Liver (tissue), 8 donors: ENCODE measurements at regions not wholly inside any gene's neighbourhood (a gene's known extent, or its start where the extent isn't known, plus 50 kb on each side); places are given as distances from the start of the nearest gene placed in this dataset.

ENCODE experiments used
- DNase-seq: peaks from one replicate; pipeline ENCODE4 v3.0.0-alpha.2; 2017; ENCODE audit warnings: low spot score
- H3K27ac ChIP-seq, 2 donors: one replicate each; pipeline ENCODE4 v1.7.0; 2013; ENCODE audit warnings: inconsistent platforms in 2 of 2, low read length in 2 of 2, control low read depth in 1 of 2, low read depth in 1 of 2, mild to moderate bottlenecking in 1 of 2
- H3K27me3 ChIP-seq, 4 donors: one replicate each; pipeline versions ENCODE4 v1.6.1 to v1.7.0; 2013; ENCODE audit warnings: low read length in 3 of 4, inconsistent platforms in 1 of 4, mild to moderate bottlenecking in 1 of 4, moderate library complexity in 1 of 4; ENCODE audit not compliant: control insufficient read depth in 4 of 4, insufficient read depth in 4 of 4
- H3K36me3 ChIP-seq, 4 donors: one replicate each; pipeline versions ENCODE4 v1.6.1 to v1.7.0; 2013; ENCODE audit warnings: low read length in 3 of 4, mild to moderate bottlenecking in 3 of 4, low read depth in 1 of 4, moderate library complexity in 1 of 4; ENCODE audit not compliant: control insufficient read depth in 4 of 4, insufficient read depth in 3 of 4
- H3K4me1 ChIP-seq, 4 donors: one replicate each; pipeline versions ENCODE4 v1.6.1 to v1.7.0; 2013; ENCODE audit warnings: low read length in 3 of 4, mild to moderate bottlenecking in 3 of 4, moderate library complexity in 1 of 4; ENCODE audit not compliant: control insufficient read depth in 4 of 4, insufficient read depth in 4 of 4
- H3K4me3 ChIP-seq, 3 donors: one replicate each; pipeline versions ENCODE4 v1.6.1 to v1.7.0; 2013; ENCODE audit warnings: low read length in 3 of 3, control low read depth in 1 of 3, low read depth in 1 of 3, mild to moderate bottlenecking in 1 of 3
- H3K9ac ChIP-seq, 2 donors: one replicate each; pipeline ENCODE4 v1.7.0; 2013; ENCODE audit warnings: low read length in 2 of 2, mild to moderate bottlenecking in 2 of 2, moderate library complexity in 2 of 2, control low read depth in 1 of 2, low read depth in 1 of 2
- H3K9me3 ChIP-seq, 4 donors: one replicate each; pipeline versions ENCODE4 v1.6.1 to v1.7.0; 2013; ENCODE audit warnings: low read length in 3 of 4; ENCODE audit not compliant: control insufficient read depth in 4 of 4
- ATF3 ChIP-seq: IDR thresholded peaks from 2 replicates; pipeline ENCODE4 v1.6.1; 2016; ENCODE audit warnings: antibody characterized with exemption
- EGR1 ChIP-seq, 2 donors: IDR thresholded peaks; 2 replicates each; pipeline ENCODE4 v1.6.1; 2016 to 2018; ENCODE audit warnings: antibody characterized with exemption in 2 of 2, low read depth in 2 of 2
- FOXA1 ChIP-seq: IDR thresholded peaks from 2 replicates; pipeline ENCODE4 v1.6.1; 2016; ENCODE audit warnings: antibody characterized with exemption
- FOXA2 ChIP-seq: IDR thresholded peaks from 2 replicates; pipeline ENCODE4 v1.6.1; 2016; ENCODE audit warnings: antibody characterized with exemption
- GABPA ChIP-seq, 2 donors: IDR thresholded peaks in 1 of 2; conservative IDR thresholded peaks in 1 of 2; 2 replicates each; pipeline ENCODE4 v1.6.1; 2016; ENCODE audit warnings: antibody characterized with exemption in 2 of 2, mild to moderate bottlenecking in 1 of 2, moderate library complexity in 1 of 2
- HNF4A ChIP-seq, 2 donors: conservative IDR thresholded peaks; 2 replicates each; pipeline ENCODE4 v1.6.1; 2016; ENCODE audit warnings: antibody characterized with exemption in 2 of 2, mild to moderate bottlenecking in 2 of 2
- HNF4G ChIP-seq: IDR thresholded peaks from 2 replicates; pipeline ENCODE4 v1.6.1; 2016; ENCODE audit warnings: antibody characterized with exemption
- JUND ChIP-seq, 2 donors: IDR thresholded peaks; 2 replicates each; pipeline ENCODE4 v1.6.1; 2016; ENCODE audit warnings: antibody characterized with exemption in 2 of 2
- NR2F2 ChIP-seq: IDR thresholded peaks from 2 replicates; pipeline ENCODE4 v1.6.1; 2016; ENCODE audit warnings: antibody characterized with exemption
- RAD21 ChIP-seq, 2 donors: IDR thresholded peaks; 2 replicates each; pipeline ENCODE4 v1.6.1; 2016; ENCODE audit warnings: antibody characterized with exemption in 2 of 2, mild to moderate bottlenecking in 2 of 2
- RXRA ChIP-seq, 2 donors: IDR thresholded peaks; 2 replicates each; pipeline ENCODE4 v1.6.1; 2017 to 2018; ENCODE audit warnings: antibody characterized with exemption in 2 of 2, mild to moderate bottlenecking in 1 of 2
- SP1 ChIP-seq: IDR thresholded peaks from 2 replicates; pipeline ENCODE4 v1.6.1; 2018; ENCODE audit warnings: antibody characterized with exemption, mild to moderate bottlenecking
- TAF1 ChIP-seq: conservative IDR thresholded peaks from 2 replicates; pipeline ENCODE4 v1.6.1; 2016; ENCODE audit warnings: antibody characterized with exemption, mild to moderate bottlenecking
- YY1 ChIP-seq: IDR thresholded peaks from 2 replicates; pipeline ENCODE4 v1.6.1; 2016; ENCODE audit warnings: antibody characterized with exemption, mild to moderate bottlenecking
- WGBS: extraction: QIAGEN DNeasy Blood & Tissue Kit; methylation state at CpG from one replicate; pipeline ENCODE4 v1.1.7; 2013; 5-methylcytosine and 5-hydroxymethylcytosine counted together
- TF ChIP-seq, protein P1 (sequence below): IDR thresholded peaks from 2 replicates; pipeline ENCODE4 v1.6.1; 2016; ENCODE audit warnings: antibody characterized with exemption
- TF ChIP-seq, protein P2 (sequence below): IDR thresholded peaks from 2 replicates; pipeline ENCODE4 v1.6.1; 2016; ENCODE audit warnings: antibody characterized with exemption, mild to moderate bottlenecking
- TF ChIP-seq, protein P3 (sequence below): fragments of 150-350 bp; IDR thresholded peaks from 2 replicates; pipeline ENCODE4 v1.5.1; 2017; ENCODE audit warnings: improper control_type of control experiment, low read depth, low read length; ENCODE audit not compliant: missing input control
- donor health status: healthy.
- donor health status: healthy.
- donor health status: healthy.
- donor health status: healthy.
- donor health status: healthy.

DNA sequence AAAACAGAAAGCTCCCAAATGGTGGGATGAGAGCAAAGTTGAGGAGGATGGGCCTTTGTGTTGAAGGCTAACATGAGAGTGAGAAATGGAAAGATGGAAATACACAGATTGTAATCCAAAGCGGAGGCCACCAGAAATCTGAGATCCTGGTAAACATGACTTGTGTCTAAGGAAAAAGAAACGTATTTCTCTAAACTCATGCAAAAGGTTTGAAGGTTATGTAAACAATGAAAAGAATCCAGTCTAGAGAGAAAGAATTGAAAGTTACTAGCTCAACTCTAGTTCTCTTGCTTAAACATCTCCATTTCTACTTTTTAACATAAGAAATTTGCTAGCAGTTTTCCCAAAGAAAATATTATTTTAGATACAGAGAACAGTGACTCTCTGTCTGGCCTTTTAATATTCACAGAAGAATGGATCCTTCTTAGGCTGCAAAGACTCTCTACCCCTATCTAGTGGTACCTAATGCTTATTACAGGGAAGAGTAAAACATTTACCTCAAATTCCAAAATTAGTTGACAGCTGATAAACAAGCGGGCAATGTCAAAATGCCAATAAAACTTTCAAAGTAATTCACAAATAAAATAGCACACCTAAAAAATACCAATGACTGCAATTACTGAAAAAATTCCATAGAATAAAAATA, 75.8 kb upstream of the SOX5 start:
- 36% methylated on average over 3 of the region's 3 CpGs for WGBS
- Histone ChIP-seq H3K4me3 (no peak overlapping the region), H3K4me1 (peaks cover 1 to 27% (median 7%) of the 10 kb centered on the region in 4 donors), H3K9me3 (no peaks in the 10 kb centered on the region), H3K27me3 (no peaks in the 10 kb centered on the region), H3K9ac (no peak overlapping the region), H3K27ac (no peak overlapping the region), H3K36me3 (no peaks in the 10 kb centered on the region)
- TF ChIP-seq GABPA (IDR thresholded peaks at IDR 0.05 in 1 of 2, conservative IDR thresholded peaks at IDR 0.05 in 1 of 2): no peak
- TF ChIP-seq NR2F2: no peak
- TF ChIP-seq YY1: no peak
- TF ChIP-seq, protein P1, sequence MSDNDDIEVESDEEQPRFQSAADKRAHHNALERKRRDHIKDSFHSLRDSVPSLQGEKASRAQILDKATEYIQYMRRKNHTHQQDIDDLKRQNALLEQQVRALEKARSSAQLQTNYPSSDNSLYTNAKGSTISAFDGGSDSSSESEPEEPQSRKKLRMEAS: no peak
- no peak for TF ChIP-seq EGR1 (IDR thresholded peaks at IDR 0.05; ENCODE audit: low read depth in 2 of 2)
- no peak for TF ChIP-seq ATF3
- TF ChIP-seq, protein P2, sequence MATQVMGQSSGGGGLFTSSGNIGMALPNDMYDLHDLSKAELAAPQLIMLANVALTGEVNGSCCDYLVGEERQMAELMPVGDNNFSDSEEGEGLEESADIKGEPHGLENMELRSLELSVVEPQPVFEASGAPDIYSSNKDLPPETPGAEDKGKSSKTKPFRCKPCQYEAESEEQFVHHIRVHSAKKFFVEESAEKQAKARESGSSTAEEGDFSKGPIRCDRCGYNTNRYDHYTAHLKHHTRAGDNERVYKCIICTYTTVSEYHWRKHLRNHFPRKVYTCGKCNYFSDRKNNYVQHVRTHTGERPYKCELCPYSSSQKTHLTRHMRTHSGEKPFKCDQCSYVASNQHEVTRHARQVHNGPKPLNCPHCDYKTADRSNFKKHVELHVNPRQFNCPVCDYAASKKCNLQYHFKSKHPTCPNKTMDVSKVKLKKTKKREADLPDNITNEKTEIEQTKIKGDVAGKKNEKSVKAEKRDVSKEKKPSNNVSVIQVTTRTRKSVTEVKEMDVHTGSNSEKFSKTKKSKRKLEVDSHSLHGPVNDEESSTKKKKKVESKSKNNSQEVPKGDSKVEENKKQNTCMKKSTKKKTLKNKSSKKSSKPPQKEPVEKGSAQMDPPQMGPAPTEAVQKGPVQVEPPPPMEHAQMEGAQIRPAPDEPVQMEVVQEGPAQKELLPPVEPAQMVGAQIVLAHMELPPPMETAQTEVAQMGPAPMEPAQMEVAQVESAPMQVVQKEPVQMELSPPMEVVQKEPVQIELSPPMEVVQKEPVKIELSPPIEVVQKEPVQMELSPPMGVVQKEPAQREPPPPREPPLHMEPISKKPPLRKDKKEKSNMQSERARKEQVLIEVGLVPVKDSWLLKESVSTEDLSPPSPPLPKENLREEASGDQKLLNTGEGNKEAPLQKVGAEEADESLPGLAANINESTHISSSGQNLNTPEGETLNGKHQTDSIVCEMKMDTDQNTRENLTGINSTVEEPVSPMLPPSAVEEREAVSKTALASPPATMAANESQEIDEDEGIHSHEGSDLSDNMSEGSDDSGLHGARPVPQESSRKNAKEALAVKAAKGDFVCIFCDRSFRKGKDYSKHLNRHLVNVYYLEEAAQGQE: no peak
- TF ChIP-seq HNF4G: no peak
- peak in 1 of 2 donors; percentile 6 for TF ChIP-seq RXRA (IDR thresholded peaks at IDR 0.05)
- TF ChIP-seq, protein P3, sequence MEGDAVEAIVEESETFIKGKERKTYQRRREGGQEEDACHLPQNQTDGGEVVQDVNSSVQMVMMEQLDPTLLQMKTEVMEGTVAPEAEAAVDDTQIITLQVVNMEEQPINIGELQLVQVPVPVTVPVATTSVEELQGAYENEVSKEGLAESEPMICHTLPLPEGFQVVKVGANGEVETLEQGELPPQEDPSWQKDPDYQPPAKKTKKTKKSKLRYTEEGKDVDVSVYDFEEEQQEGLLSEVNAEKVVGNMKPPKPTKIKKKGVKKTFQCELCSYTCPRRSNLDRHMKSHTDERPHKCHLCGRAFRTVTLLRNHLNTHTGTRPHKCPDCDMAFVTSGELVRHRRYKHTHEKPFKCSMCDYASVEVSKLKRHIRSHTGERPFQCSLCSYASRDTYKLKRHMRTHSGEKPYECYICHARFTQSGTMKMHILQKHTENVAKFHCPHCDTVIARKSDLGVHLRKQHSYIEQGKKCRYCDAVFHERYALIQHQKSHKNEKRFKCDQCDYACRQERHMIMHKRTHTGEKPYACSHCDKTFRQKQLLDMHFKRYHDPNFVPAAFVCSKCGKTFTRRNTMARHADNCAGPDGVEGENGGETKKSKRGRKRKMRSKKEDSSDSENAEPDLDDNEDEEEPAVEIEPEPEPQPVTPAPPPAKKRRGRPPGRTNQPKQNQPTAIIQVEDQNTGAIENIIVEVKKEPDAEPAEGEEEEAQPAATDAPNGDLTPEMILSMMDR: peak; percentile 65
- TF ChIP-seq FOXA2: peak; percentile 42
- peak; percentile 67 to 76 for TF ChIP-seq RAD21 (IDR thresholded peaks at IDR 0.05)
- TF ChIP-seq HNF4A (conservative IDR thresholded peaks at IDR 0.05): peak; percentile 34 to 35
- no peak for TF ChIP-seq TAF1
- DNase-seq: no peak

GRCh38 chr12:24023081-24023480, 73.6 kb upstream of the SOX5 start:
- Histone ChIP-seq H3K4me3 (no peak overlapping the region), H3K27ac (no peak overlapping the region), H3K27me3 (no peaks in the 10 kb centered on the region), H3K9ac (no peak overlapping the region), H3K4me1 (peaks cover 1 to 30% (median 7%) of the 10 kb centered on the region in 4 donors), H3K9me3 (no peaks in the 10 kb centered on the region), H3K36me3 (no peaks in the 10 kb centered on the region)
- DNase-seq: no peak
- TF ChIP-seq RXRA (IDR thresholded peaks at IDR 0.05) (no peak), ATF3 (no peak), HNF4G (no peak), EGR1 (IDR thresholded peaks at IDR 0.05; ENCODE audit: low read depth in 2 of 2) (no peak), JUND (IDR thresholded peaks at IDR 0.05) (no peak), GABPA (IDR thresholded peaks at IDR 0.05 in 1 of 2, conservative IDR thresholded peaks at IDR 0.05 in 1 of 2) (no peak), FOXA1 (no peak), SP1 (no peak), FOXA2 (no peak)
- TF ChIP-seq, protein P2: no peak
- TF ChIP-seq, protein P1: no peak
- TF ChIP-seq, protein P3: no peak
